BJ (cell line): ENCODE measurements at regions not wholly inside any gene's neighbourhood (a gene's known extent, or its start where the extent isn't known, plus 50 kb on each side); places are given as distances from the start of the nearest gene placed in this dataset.

ENCODE experiments used
- CTCF ChIA-PET: fragments of 350-600 bp; formaldehyde crosslinking; extraction: SDS; loops from one replicate; lab custom pipeline; 2021; ENCODE audit warnings: antibody characterized with exemption, inconsistent platforms; lab: Yijun Ruan, JAX
- POLR2A ChIA-PET: fragments of 300-600 bp; sonication (Branson Sonifier 250); formaldehyde crosslinking; extraction: SDS; loops from one replicate; lab custom pipeline; 2021; ENCODE audit warnings: antibody characterized with exemption; lab: Charles Lee
- DNase-seq: peaks from one replicate; pipeline ENCODE4 v3.0.0-alpha.2; 2011; ENCODE audit warnings: low read depth
- H3K27me3 ChIP-seq: 2 replicates; pipeline ENCODE4 v1.6.0; 2011; ENCODE audit warnings: low read length; ENCODE audit not compliant: control insufficient read depth, insufficient read depth
- H3K36me3 ChIP-seq: 2 replicates; pipeline ENCODE4 v1.5.1; 2011; ENCODE audit warnings: low read length; ENCODE audit not compliant: control insufficient read depth, insufficient read depth
- H3K4me3 ChIP-seq: 2 replicates; pipeline ENCODE4 v1.5.1; 2011; ENCODE audit warnings: low read depth, mild to moderate bottlenecking, control low read depth, low read length
- CTCF ChIP-seq: IDR thresholded peaks from 2 replicates; pipeline ENCODE4 v1.5.1; 2011; ENCODE audit warnings: low read depth, mild to moderate bottlenecking, control low read depth, inconsistent platforms, low read length, moderate library complexity; ENCODE audit not compliant: insufficient read depth

GRCh38 chr12:67590149-67590790, 58.3 kb upstream of the DYRK2 start:
- Histone ChIP-seq H3K4me3 (no peak overlapping the region), H3K27me3 (no peaks in the 10 kb centered on the region; the same call in 1 of the 2 replicates), H3K36me3 (no peaks in the 10 kb centered on the region)
- POLR2A ChIA-PET: no interaction called here
- TF ChIP-seq CTCF: no peak
- CTCF ChIA-PET: interaction anchor here (1.1 kb wide), 1 partner anchor 160 kb away, joined by 3 read pairs; no protein-coding TSS in a partner anchor
- no peak for DNase-seq

- peak; percentile 40 for DNase-seq
- ChIA-PET CTCF (interaction anchor here (1.4 kb wide), 1 partner anchor 56 kb away, joined by 3 read pairs; the partner anchor contains the start of gene DYRK2), POLR2A (no interaction called here)
- Histone ChIP-seq H3K4me3 (no peak overlapping the region), H3K27me3 (no peaks in the 10 kb centered on the region; the same call in 1 of the 2 replicates), H3K36me3 (no peaks in the 10 kb centered on the region)
- TF ChIP-seq CTCF: no peak
Measured at GRCh38 chr12:67592228-67593011, 56.1 kb upstream of the DYRK2 start.

GRCh38 chr12:67593041-67593440, 55.5 kb upstream of the DYRK2 start:
- no peaks in the 10 kb centered on the region for H3K36me3 ChIP-seq
- H3K27me3 ChIP-seq: no peaks in the 10 kb centered on the region; the same call in 1 of the 2 replicates
- no peak for DNase-seq
- H3K4me3 ChIP-seq: no peak overlapping the region
- ChIA-PET CTCF (no interaction called here), POLR2A (no interaction called here)
- no peak for TF ChIP-seq CTCF

GRCh38 chr12:67593461-67594330, 54.8 kb upstream of the DYRK2 start:
- ChIA-PET POLR2A (no interaction called here), CTCF (interaction anchor here (1.5 kb wide), 1 partner anchor 10 kb away, joined by 4 read pairs; no protein-coding TSS in a partner anchor)

More at GRCh38 chr12:67593461-67594330, 54.8 kb upstream of the DYRK2 start:
- Histone ChIP-seq H3K36me3 (no peaks in the 10 kb centered on the region), H3K4me3 (no peak overlapping the region), H3K27me3 (no peaks in the 10 kb centered on the region)
- DNase-seq: no peak
- no peak for TF ChIP-seq CTCF
